Glomerular visceral epithelial cell (primary cell): ENCODE measurements at regions not wholly inside any gene's neighbourhood (a gene's known extent, or its start where the extent isn't known, plus 50 kb on each side); places are given as distances from the start of the nearest gene placed in this dataset.
A peak's percentile ranks its signal among the peaks of the same experiment; 100 is the strongest.

Source experiments
- DNase-seq: peaks from one replicate; pipeline ENCODE4 v3.0.0-alpha.2; 2016; ENCODE audit errors: extremely low spot score

GRCh38 chr12:93103154-93103553, 174.1 kb upstream of the EEA1 start:
- no peak for DNase-seq

GRCh38 chr12:93104535-93104934, 175.4 kb upstream of the EEA1 start:
- no peak for DNase-seq

DNA sequence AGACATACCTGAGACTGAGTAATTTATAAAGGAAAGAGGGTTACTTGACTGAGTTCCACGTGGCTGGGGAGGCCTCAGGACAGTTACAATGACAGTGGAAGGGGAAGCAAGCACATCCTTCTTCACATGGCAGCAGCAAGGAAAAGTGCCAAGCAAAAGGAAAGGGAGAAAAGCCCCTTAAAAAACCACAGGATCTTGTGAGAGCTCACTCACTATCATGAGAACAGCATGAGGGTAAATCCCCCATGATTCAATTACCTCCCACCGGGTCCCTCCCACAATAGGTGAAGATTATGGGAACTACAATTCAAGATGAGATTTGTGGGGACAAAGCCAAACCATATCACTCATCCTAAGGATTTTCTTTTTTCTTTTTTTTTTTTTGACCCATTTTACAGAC, 177.8 kb upstream of the EEA1 start:
- DNase-seq = no peak

GRCh38 chr12:93107514-93108312, 178.6 kb upstream of the EEA1 start:
- DNase-seq = no peak

DNA sequence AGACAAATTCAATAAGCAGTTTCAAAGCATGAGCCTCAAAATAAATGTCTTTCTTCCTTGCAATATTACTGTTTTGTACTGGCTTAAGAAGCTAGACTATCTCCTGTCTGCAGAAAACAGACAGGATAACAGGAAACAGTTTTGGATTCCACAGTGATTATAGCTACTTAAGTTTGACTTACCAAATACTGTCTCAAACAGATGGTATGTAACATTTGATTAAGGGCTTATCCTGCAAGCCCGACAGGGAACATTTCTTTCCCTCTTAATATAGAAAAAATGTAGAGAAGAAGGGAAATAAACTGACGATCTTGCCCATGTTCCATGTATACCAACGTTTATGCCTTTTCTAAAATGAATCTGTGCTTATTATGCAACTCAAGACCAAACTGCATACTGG, 179.9 kb upstream of the EEA1 start:
- no peak for DNase-seq

GRCh38 chr12:93109551-93110203, 180.6 kb upstream of the EEA1 start:
- peak; percentile 65 for DNase-seq

- no peak for DNase-seq
These were observed 182.7 kb upstream of the EEA1 start for GRCh38 chr12:93111773-93112172.

DNA sequence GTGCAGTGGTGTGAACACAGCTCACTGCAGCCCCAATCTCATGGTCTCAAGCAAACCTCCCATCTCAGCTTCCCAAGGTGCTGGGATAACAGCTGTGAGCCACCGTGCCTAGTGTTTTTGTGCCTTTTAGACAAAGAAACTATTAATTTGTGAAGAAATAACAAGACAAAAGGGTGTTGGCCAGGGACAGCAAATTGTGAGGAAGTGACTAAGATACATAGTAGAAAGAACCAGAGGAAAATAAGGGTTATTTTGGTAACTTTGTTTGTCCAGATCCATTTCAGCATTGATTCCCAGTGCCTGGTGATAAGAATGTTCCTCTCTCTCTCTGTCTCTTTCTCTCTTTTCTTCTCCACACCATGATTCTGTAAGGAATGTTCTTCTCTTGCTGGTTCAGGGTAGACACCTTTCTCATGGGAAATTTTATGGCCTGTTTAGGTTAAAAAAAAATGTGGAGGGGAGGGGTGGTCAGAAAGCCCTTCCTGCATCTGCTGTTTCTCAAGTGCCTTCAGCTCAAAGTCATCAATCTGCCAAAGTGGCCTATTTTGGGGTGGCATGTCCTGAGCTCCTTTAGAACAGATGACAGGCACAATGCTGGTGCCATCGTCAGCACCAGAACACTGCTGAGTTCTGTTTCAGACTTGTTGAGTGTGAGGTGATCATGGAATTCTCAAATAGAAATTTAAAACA, 184.4 kb upstream of the EEA1 start:
- no peak for DNase-seq

DNA sequence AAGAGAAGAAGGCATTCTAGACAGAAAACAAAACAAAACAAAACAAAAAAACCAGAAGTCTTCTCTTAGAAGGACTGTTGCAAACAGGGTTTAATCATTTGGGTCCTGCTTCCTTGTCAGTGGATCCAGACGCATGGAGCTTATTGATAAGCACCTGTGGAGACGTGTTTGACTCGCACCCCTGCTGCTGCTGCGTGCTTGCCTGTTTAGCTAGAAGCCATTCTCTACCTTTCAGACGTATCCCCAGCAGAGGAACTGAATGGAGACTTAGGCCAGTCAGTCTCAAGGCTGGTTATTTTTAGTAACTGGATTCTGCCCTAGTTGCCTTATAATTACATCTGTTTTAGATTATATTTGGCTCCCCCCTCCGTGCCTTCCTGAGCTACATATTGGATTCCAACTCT, 186.1 kb upstream of the EEA1 start:
- DNase-seq = no peak

GRCh38 chr12:93115646-93116045, 186.6 kb upstream of the EEA1 start:
- no peak for DNase-seq

- no peak for DNase-seq
These were observed 187.5 kb upstream of the EEA1 start for GRCh38 chr12:93116632-93117031.

- DNase-seq = peak; percentile 42
These were observed 192.8 kb upstream of the EEA1 start for GRCh38 chr12:93121729-93122488.

GRCh38 chr12:93122569-93123091, 193.5 kb upstream of the EEA1 start:
- peak; percentile 39 for DNase-seq

DNA sequence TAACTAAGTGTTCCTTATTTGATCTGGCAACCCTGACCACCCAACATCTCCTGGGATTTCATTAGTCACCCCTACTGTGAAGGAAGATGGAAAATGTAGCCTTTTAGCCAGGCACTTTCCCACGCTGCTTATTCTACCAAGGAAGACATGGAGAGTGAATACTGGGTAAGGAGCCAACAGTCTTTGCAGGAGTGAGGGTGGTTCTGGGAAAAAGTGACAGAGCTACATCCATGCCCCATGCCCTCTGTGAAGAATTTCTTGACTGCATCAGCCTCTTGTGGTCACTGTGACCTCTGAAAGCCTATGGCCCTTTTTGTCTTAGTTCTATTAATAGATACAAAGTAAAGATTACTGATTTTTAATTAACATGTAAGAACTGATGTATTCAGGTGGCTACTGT, 196.0 kb upstream of the EEA1 start:
- DNase-seq = no peak

DNA sequence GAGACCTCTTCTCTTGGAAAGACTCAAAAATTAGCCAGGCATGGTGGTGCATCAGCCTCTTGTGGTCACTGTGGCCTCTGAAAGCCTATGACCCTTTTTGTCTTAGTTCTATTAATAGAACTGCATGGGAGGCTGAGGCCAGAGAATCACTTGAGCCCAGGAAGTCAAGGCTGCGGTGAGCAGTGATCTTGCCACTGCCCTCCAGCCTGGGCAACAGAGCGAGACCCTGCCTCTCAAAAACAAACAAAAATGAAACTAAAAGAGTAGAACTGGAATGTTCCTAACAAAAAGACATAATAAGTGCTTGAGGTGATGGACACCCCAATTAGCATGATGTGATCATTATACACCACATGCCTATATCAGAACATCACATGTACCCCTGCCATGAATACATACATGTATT, 197.0 kb upstream of the EEA1 start:
- peak; percentile 35 for DNase-seq

- no peak for DNase-seq
These were observed 198.0 kb upstream of the EEA1 start for GRCh38 chr12:93127107-93127560.

GRCh38 chr12:93127582-93128331, 198.7 kb upstream of the EEA1 start:
- DNase-seq = no peak

GRCh38 chr12:93128332-93128707, 199.2 kb upstream of the EEA1 start:
- no peak for DNase-seq

GRCh38 chr12:93130366-93131054, 201.4 kb upstream of the EEA1 start:
- no peak for DNase-seq

- DNase-seq = no peak
These were observed 204.3 kb upstream of the EEA1 start for GRCh38 chr12:93133361-93133760.
